ENCODE measurements at regions not wholly inside any gene's neighbourhood (a gene's known extent, or its start where the extent isn't known, plus 50 kb on each side); places are given as distances from the start of the nearest gene placed in this dataset.
"Not testable (repeated sequence)": the region's sequence is repeated elsewhere in the genome, so short reads cannot be mapped to it uniquely, and the experiment has no call there.

DNA sequence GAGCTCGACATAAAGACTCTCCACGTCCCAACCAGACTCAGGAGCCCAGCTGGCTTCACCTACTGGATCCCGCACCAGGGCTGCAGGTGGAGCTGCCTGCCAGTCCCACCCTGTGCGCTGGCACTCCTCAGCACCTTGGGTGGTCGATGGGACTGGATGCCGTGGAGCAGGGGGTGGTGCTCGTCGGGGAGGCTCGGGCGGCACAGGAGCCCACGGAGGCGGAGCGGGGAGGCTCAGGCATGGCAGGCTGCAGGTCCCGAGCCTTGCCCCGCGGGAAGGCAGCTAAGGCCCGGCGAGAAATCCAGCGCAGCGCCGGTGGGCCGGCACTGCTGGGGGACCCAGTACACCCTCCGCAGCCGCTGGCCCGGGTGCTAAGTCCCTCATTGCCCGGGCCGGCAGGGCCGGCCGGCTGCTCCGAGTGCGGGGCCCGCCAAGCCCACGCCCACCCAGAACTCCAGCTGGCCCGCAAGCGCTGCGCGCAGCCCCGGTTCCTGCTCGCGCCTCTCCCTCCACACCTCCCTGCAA is 1520.7 kb downstream of the SUCLG1 start:
- not testable (repeated sequence) for H3K27me3 Mint-ChIP-seq; H3K4me3 Mint-ChIP-seq; H3K4me1 Mint-ChIP-seq; DNase-seq (ENCODE audit: low spot score in 2 of 2); ATAC-seq (replicated peaks; ENCODE audit: extremely low read depth, poor library complexity, severe bottlenecking); H3K27ac Mint-ChIP-seq (ENCODE audit: low read depth); H3K36me3 Mint-ChIP-seq (ENCODE audit: insufficient read depth)
- peaks cover 16% of the 10 kb centered on the region for H3K9me3 Mint-ChIP-seq

DNA sequence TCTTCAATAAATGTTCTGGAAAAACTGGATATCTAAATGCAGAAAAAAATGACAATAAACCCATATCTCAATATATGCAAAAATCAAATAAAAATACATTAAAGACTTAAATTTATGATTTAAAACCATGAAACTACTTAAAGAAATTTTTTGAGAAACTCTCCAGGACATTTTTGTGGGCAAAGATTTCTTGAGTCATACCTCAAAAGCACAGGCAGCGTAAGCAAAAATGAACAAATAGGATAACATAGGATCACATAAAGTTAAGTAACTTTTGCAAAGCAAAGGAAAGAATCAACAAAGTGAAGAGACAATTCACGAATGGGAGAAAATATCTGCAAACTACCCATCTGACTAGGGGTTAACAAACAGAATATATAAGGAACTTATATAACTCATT is 1545.5 kb downstream of the SUCLG1 start:
- H3K27me3 Mint-ChIP-seq, result no peaks in the 10 kb centered on the region
- H3K4me3 Mint-ChIP-seq, result no peak overlapping the region
- H3K36me3 Mint-ChIP-seq (ENCODE audit: insufficient read depth), result no peaks in the 10 kb centered on the region
- DNase-seq (ENCODE audit: low spot score in 2 of 2) (no peak), ATAC-seq (replicated peaks; ENCODE audit: extremely low read depth, poor library complexity, severe bottlenecking) (no peak)
- H3K9me3 Mint-ChIP-seq, result peaks cover 27% of the 10 kb centered on the region
- H3K27ac Mint-ChIP-seq (ENCODE audit: low read depth), result no peak overlapping the region
- no peaks in the 10 kb centered on the region for H3K4me1 Mint-ChIP-seq

DNA sequence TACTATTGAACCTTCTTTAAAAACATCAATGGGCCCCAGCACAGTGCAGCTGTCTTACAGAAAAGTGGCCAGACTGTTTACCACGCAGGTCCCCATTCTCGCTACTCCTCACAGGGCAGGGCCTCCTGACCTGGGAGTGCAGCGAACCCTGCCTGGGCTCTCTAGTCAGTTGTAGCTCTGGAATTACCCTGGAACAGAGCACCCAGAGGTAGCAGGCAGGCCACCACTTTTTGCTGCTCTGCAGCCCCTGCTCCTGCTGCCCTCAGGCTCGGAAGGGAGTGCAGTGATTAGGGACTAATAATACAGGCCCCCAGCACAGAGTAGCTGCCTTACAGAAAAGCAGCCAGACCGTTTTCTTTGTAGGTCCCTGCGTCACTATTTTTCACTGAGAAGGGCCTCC is 1563.0 kb downstream of the SUCLG1 start:
- no peak overlapping the region for H3K4me3 Mint-ChIP-seq

DNA sequence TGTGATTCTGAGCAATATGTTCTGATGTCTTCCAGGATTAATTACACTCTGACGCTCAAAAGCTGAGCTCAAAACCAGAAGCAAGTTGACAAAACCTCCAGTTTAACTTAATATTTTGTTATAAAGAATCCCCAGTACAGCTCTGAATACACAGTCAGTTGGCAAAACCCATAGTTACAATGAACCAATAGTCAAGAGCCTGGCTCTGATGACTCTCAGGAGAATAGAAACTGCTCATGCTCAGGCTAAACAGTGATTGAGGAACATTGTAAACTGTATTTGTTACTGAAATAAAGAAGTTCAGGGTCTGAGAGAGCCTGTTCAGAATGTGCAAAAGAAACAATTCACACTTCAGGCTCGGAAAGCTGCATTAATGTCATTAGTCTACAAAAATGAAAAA is 1565.9 kb downstream of the SUCLG1 start:
- no peak overlapping the region for H3K27ac Mint-ChIP-seq (ENCODE audit: low read depth)
- no peak overlapping the region for H3K4me3 Mint-ChIP-seq
- no peaks in the 10 kb centered on the region for H3K27me3 Mint-ChIP-seq
- H3K4me1 Mint-ChIP-seq, result no peaks in the 10 kb centered on the region
- ATAC-seq (replicated peaks; ENCODE audit: extremely low read depth, poor library complexity, severe bottlenecking) (no peak), DNase-seq (ENCODE audit: low spot score in 2 of 2) (no peak)
- H3K36me3 Mint-ChIP-seq (ENCODE audit: insufficient read depth), result peaks cover 4% of the 10 kb centered on the region
- peaks cover 6% of the 10 kb centered on the region for H3K9me3 Mint-ChIP-seq

More for the DNA sequence above, 1563.0 kb downstream of the SUCLG1 start:
- ATAC-seq (replicated peaks; ENCODE audit: extremely low read depth, poor library complexity, severe bottlenecking) (no peak), DNase-seq (ENCODE audit: low spot score in 2 of 2) (no peak)
- no peaks in the 10 kb centered on the region for H3K27me3 Mint-ChIP-seq
- H3K4me1 Mint-ChIP-seq, result no peaks in the 10 kb centered on the region
- H3K9me3 Mint-ChIP-seq, result peaks cover 18% of the 10 kb centered on the region
- peaks cover 4% of the 10 kb centered on the region for H3K36me3 Mint-ChIP-seq (ENCODE audit: insufficient read depth)
- no peak overlapping the region for H3K27ac Mint-ChIP-seq (ENCODE audit: low read depth)

DNA sequence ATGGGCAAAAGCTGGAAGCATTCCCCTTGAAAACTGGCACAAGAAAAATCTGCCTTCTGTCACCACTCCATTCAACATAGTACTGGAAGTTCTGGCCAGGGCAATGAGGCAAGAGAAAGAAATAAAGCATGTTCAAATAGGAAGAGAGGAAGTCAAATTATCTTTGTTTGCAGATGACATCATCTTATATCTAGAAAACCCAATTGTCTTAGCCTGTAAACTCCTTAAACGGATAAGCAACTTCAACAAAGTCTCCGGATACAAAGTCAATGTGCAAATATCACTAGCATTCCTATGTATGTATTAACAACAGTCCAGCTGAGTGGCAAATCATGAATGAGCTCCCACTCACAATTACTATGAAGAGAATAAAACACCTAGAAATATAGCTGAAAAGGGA is 1579.3 kb downstream of the SUCLG1 start:
- Mint-ChIP-seq H3K4me3 (no peak overlapping the region), H3K27ac (ENCODE audit: low read depth) (no peak overlapping the region), H3K4me1 (no peaks in the 10 kb centered on the region), H3K36me3 (ENCODE audit: insufficient read depth) (peaks cover 1% of the 10 kb centered on the region), H3K9me3 (peaks cover 29% of the 10 kb centered on the region), H3K27me3 (no peaks in the 10 kb centered on the region)
- DNase-seq (ENCODE audit: low spot score in 2 of 2), result no peak
- no peak for ATAC-seq (replicated peaks; ENCODE audit: extremely low read depth, poor library complexity, severe bottlenecking)

DNA sequence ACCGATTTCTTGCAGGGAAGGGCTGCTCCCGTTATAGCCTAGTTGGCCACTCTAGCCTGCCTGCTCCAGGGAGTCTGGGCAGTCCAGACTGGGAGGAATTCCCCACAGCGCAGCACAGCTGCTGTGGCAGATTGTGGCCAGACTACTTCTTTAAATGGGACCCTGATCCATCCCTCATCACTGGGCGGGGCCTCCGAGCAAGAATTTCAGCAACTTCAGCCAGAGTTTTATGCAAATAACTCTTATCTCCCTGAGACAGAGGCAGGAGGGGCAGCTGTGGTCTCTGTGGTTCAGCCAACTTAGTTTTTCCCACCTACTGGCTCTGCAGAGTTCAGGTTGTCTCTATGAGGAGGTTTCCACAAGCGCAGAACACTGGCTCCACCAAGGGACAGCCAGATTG is 1583.2 kb downstream of the SUCLG1 start:
- ATAC-seq (replicated peaks; ENCODE audit: extremely low read depth, poor library complexity, severe bottlenecking) (no peak), DNase-seq (ENCODE audit: low spot score in 2 of 2) (no peak)
- no peaks in the 10 kb centered on the region for H3K4me1 Mint-ChIP-seq
- no peaks in the 10 kb centered on the region for H3K27me3 Mint-ChIP-seq
- no peak overlapping the region for H3K27ac Mint-ChIP-seq (ENCODE audit: low read depth)
- H3K4me3 Mint-ChIP-seq, result no peak overlapping the region
- peaks cover 1% of the 10 kb centered on the region for H3K36me3 Mint-ChIP-seq (ENCODE audit: insufficient read depth)
- H3K9me3 Mint-ChIP-seq, result peaks cover 29% of the 10 kb centered on the region

DNA sequence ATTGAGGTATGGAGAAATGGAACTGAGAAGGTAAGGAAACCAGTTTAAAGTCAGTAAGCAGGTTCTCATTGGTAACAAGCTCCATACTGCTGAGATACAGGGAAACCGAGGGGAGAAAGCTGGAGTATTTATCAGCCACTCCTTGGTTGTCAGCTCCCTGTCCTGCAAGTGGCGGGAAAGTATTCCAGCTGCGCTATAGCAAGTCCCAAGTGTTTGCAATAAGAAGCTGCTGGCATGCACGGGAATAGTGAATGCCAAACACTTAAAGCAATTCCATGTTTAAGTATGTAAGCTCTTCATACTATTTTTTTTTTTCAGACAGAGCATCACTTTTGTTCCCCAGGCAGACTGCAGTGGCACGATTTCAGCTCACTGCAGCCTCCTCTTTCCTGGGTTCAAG is 1601.1 kb downstream of the SUCLG1 start:
- DNase-seq (ENCODE audit: low spot score in 2 of 2) (no peak), ATAC-seq (replicated peaks; ENCODE audit: extremely low read depth, poor library complexity, severe bottlenecking) (no peak)
- Mint-ChIP-seq H3K36me3 (ENCODE audit: insufficient read depth) (no peaks in the 10 kb centered on the region), H3K9me3 (peaks cover 19% of the 10 kb centered on the region), H3K27me3 (no peaks in the 10 kb centered on the region), H3K4me3 (no peak overlapping the region), H3K27ac (ENCODE audit: low read depth) (no peak overlapping the region), H3K4me1 (no peaks in the 10 kb centered on the region)

DNA sequence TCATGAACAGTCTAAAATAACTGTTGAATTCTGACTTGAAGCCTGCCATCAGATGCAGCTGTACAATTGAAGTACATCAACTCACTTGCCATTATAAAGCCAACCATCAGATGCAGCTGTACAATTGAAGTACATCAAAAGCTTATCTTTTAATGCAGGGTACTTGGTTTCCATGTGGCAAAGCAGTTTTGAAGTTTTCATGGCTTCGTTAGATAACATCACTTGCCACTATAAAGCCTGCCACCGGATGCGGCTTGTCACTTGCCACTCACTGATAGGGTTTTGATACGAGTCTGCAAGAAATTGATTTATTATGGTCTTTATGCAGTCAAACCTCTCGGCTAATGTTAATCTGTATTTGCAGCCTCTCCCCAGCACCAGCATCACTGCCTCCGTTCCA is 1605.8 kb downstream of the SUCLG1 start:
- DNase-seq (ENCODE audit: low spot score in 2 of 2) (no peak), ATAC-seq (replicated peaks; ENCODE audit: extremely low read depth, poor library complexity, severe bottlenecking) (no peak)
- no peaks in the 10 kb centered on the region for H3K4me1 Mint-ChIP-seq
- no peak overlapping the region for H3K27ac Mint-ChIP-seq (ENCODE audit: low read depth)
- H3K27me3 Mint-ChIP-seq, result no peaks in the 10 kb centered on the region
- no peaks in the 10 kb centered on the region for H3K36me3 Mint-ChIP-seq (ENCODE audit: insufficient read depth)
- peaks cover 14% of the 10 kb centered on the region for H3K9me3 Mint-ChIP-seq
- no peak overlapping the region for H3K4me3 Mint-ChIP-seq

DNA sequence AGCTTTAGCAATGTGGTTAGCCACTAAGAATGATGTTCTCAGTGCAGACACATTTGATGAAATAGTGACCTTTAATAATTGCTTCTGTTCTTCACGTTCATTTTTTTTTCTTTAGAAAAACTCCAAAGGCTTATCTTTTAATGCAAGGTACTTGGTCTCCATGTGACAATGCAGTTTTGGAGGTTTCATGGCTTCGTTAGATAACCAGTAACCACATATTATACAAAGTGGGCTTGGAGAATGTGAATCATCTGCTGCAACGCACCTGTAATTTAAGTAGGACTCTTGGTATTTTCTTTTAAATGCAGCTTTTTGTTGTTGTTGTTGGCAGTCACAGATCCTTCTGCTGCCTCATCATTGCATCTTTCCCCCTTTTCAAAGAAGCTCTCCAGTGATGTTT is 1606.3 kb downstream of the SUCLG1 start:
- H3K27ac Mint-ChIP-seq (ENCODE audit: low read depth), result no peak overlapping the region
- H3K9me3 Mint-ChIP-seq, result peaks cover 14% of the 10 kb centered on the region
- DNase-seq (ENCODE audit: low spot score in 2 of 2) (no peak), ATAC-seq (replicated peaks; ENCODE audit: extremely low read depth, poor library complexity, severe bottlenecking) (no peak)
- no peaks in the 10 kb centered on the region for H3K4me1 Mint-ChIP-seq
- no peak overlapping the region for H3K4me3 Mint-ChIP-seq
- no peaks in the 10 kb centered on the region for H3K27me3 Mint-ChIP-seq
- no peaks in the 10 kb centered on the region for H3K36me3 Mint-ChIP-seq (ENCODE audit: insufficient read depth)

DNA sequence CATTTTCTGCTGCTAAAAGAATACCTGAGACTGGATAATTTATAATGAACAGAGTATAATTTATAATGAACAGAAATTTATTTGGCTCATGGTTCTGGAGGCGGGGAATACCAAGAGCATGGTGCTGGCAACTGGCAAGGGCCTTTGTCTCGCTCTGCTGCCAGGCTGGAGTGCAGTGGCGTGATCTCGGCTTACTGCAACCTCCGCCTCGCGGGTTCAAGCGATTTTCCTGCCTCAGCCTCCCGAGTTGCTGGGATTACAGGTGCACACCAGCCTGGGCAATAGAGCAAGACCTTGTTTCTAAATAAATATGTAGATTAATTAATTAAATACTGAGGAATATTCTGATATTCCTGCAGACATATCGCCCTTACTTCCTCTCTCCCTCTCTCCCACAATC is 1610.8 kb downstream of the SUCLG1 start:
- Mint-ChIP-seq H3K4me1 (no peaks in the 10 kb centered on the region), H3K27me3 (no peaks in the 10 kb centered on the region), H3K27ac (ENCODE audit: low read depth) (no peak overlapping the region), H3K36me3 (ENCODE audit: insufficient read depth) (no peaks in the 10 kb centered on the region), H3K9me3 (peaks cover 21% of the 10 kb centered on the region), H3K4me3 (no peak overlapping the region)
- no peak for ATAC-seq (replicated peaks; ENCODE audit: extremely low read depth, poor library complexity, severe bottlenecking)
- no peak for DNase-seq (ENCODE audit: low spot score in 2 of 2)

DNA sequence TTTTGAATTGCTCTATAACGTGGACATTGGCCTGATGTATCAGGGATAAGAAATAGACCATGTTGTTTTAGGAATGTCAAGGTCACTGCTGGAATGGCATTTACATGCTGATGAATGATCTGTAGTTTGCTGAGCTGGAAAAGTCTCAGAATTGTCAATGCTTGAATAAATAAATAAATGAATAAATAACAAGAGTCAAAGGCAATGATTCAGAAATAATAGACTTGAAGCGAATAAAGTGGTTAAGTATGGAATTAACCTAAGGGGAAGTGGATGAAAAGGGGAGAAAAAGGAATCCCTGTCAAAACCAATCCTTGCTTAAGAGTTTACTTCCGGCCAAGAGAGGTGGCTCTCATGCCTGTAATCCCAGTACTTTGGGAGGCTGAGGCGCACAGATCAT is 1620.0 kb downstream of the SUCLG1 start:
- DNase-seq (ENCODE audit: low spot score in 2 of 2) (no peak), ATAC-seq (replicated peaks; ENCODE audit: extremely low read depth, poor library complexity, severe bottlenecking) (no peak)
- no peaks in the 10 kb centered on the region for H3K36me3 Mint-ChIP-seq (ENCODE audit: insufficient read depth)
- peaks cover 9% of the 10 kb centered on the region for H3K9me3 Mint-ChIP-seq
- no peak overlapping the region for H3K4me3 Mint-ChIP-seq
- no peak overlapping the region for H3K27ac Mint-ChIP-seq (ENCODE audit: low read depth)
- H3K27me3 Mint-ChIP-seq, result no peaks in the 10 kb centered on the region
- H3K4me1 Mint-ChIP-seq, result no peaks in the 10 kb centered on the region

DNA sequence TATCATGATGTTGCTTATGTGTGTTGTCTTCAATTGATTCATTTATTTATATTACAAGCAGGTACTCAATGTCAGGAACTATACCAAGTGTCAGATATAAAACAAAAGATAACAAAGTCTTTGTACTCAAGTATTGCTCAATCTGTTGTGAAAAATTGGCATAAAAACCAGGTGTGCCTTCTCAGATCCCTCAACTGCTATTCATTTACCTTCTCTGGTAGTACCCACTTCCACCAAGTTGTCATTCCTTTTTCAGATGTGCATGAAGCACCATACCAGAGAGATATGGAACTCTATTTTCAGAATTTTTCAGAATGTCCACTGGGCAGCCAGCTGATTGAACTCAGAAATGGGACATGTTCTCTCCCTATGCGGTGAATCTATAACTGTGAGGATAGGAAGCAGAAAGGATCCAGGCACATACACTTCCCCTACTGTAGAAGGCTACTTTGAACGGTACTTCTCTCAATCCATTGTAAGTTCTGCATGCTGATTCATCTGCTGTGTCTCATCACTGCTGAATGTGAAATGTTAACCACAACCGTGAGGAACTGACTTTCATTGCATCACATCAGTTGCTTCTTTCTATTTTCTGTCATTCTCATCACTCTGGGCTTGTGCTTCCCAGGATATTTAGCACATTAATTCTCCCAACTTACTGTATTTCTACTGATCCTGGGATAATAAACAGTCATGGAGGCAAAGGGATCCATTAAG is 1621.3 kb downstream of the SUCLG1 start:
- peaks cover 5% of the 10 kb centered on the region for H3K9me3 Mint-ChIP-seq
- H3K4me3 Mint-ChIP-seq, result no peak overlapping the region
- H3K27me3 Mint-ChIP-seq, result no peaks in the 10 kb centered on the region
- H3K36me3 Mint-ChIP-seq (ENCODE audit: insufficient read depth), result no peaks in the 10 kb centered on the region
- no peaks in the 10 kb centered on the region for H3K4me1 Mint-ChIP-seq
- DNase-seq (ENCODE audit: low spot score in 2 of 2) (no peak), ATAC-seq (replicated peaks; ENCODE audit: extremely low read depth, poor library complexity, severe bottlenecking) (no peak)
- H3K27ac Mint-ChIP-seq (ENCODE audit: low read depth), result no peak overlapping the region

DNA sequence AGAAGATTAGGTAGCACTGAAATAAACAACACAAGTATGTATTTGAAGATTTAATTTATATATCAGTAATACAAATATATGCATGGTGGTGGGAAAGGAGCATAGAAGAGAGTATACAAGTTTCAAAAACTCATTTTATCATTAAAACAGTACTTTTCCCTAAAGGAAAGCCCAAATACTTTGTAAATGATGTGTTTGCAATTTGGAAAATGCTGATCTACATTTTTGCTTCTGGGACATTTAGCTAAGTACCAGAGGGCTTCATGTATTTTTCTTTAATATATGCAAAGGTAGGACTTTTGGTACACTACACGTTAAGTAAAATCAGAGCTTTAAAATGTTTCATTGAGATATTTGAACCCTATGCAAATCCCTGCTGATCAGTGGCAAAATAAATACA is 1624.2 kb downstream of the SUCLG1 start:
- ATAC-seq (replicated peaks; ENCODE audit: extremely low read depth, poor library complexity, severe bottlenecking), result no peak
- no peak for DNase-seq (ENCODE audit: low spot score in 2 of 2)
- H3K4me3 Mint-ChIP-seq, result no peak overlapping the region
- no peak overlapping the region for H3K27ac Mint-ChIP-seq (ENCODE audit: low read depth)
- no peaks in the 10 kb centered on the region for H3K27me3 Mint-ChIP-seq
- no peaks in the 10 kb centered on the region for H3K36me3 Mint-ChIP-seq (ENCODE audit: insufficient read depth)
- H3K4me1 Mint-ChIP-seq, result no peaks in the 10 kb centered on the region
- H3K9me3 Mint-ChIP-seq, result peaks cover 14% of the 10 kb centered on the region

All from central memory CD8-positive, alpha-beta T cell (primary cell).